Adipocyte (in vitro differentiated cells): ENCODE measurements at regions not wholly inside any gene's neighbourhood (a gene's known extent, or its start where the extent isn't known, plus 50 kb on each side); places are given as distances from the start of the nearest gene placed in this dataset.

Experiments
- DNase-seq: peaks from one replicate; pipeline ENCODE4 v3.0.0-alpha.2; 2015; ENCODE audit warnings: low read depth
- H3K27me3 ChIP-seq: replicated peaks from 2 replicates; pipeline ENCODE4 v1.7.0; 2013; ENCODE audit warnings: mild to moderate bottlenecking, low read length, moderate library complexity; ENCODE audit not compliant: control insufficient read depth, insufficient read depth
- H3K36me3 ChIP-seq: 2 replicates; pipeline ENCODE4 v1.7.0; 2013; ENCODE audit warnings: low read length, mild to moderate bottlenecking, moderate library complexity; ENCODE audit not compliant: control insufficient read depth, insufficient read depth, severe bottlenecking
- H3K4me1 ChIP-seq: 2 replicates; pipeline ENCODE4 v1.7.0; 2013; ENCODE audit warnings: mild to moderate bottlenecking, low read length, moderate library complexity; ENCODE audit not compliant: control insufficient read depth, insufficient read depth
- H3K4me3 ChIP-seq: 2 replicates; pipeline ENCODE4 v1.7.0; 2013; ENCODE audit warnings: mild to moderate bottlenecking, low read length, moderate library complexity
- H3K9ac ChIP-seq: 2 replicates; pipeline ENCODE4 v1.7.0; 2013; ENCODE audit warnings: mild to moderate bottlenecking, low read length, moderate library complexity
- H3K9me3 ChIP-seq: 2 replicates; pipeline ENCODE4 v1.7.0; 2013; ENCODE audit warnings: mild to moderate bottlenecking, low read length, moderate library complexity; ENCODE audit not compliant: control insufficient read depth

- H3K4me3 ChIP-seq = no peak overlapping the region
- no peaks in the 10 kb centered on the region for H3K9me3 ChIP-seq
- no peaks in the 10 kb centered on the region for H3K36me3 ChIP-seq
- DNase-seq = no peak
- H3K27me3 ChIP-seq = peaks cover 33% of the 10 kb centered on the region
- no peak overlapping the region for H3K9ac ChIP-seq
- peaks cover 4% of the 10 kb centered on the region for H3K4me1 ChIP-seq
Measured at GRCh38 chr17:79423811-79424465, 186.9 kb downstream of the RBFOX3 start.

- no peak for DNase-seq
- no peaks in the 10 kb centered on the region for H3K9me3 ChIP-seq
- H3K27me3 ChIP-seq = peaks cover 35% of the 10 kb centered on the region
- peaks cover 4% of the 10 kb centered on the region for H3K4me1 ChIP-seq
- no peak overlapping the region for H3K4me3 ChIP-seq
- no peaks in the 10 kb centered on the region for H3K36me3 ChIP-seq
- H3K9ac ChIP-seq = no peak overlapping the region
Measured at GRCh38 chr17:79422236-79422635, 188.6 kb downstream of the RBFOX3 start.

- H3K9ac ChIP-seq = no peak overlapping the region
- H3K4me1 ChIP-seq = peaks cover 4% of the 10 kb centered on the region
- no peaks in the 10 kb centered on the region for H3K36me3 ChIP-seq
- peak; percentile 69 for DNase-seq
- no peak overlapping the region for H3K4me3 ChIP-seq
- peaks cover 37% of the 10 kb centered on the region for H3K27me3 ChIP-seq
- no peaks in the 10 kb centered on the region for H3K9me3 ChIP-seq
Measured at GRCh38 chr17:79420318-79421243, 190.3 kb downstream of the RBFOX3 start.

- no peaks in the 10 kb centered on the region for H3K9me3 ChIP-seq
- no peak overlapping the region for H3K4me3 ChIP-seq
- peaks cover 4% of the 10 kb centered on the region for H3K4me1 ChIP-seq
- peaks cover 47% of the 10 kb centered on the region for H3K27me3 ChIP-seq
- H3K36me3 ChIP-seq = no peaks in the 10 kb centered on the region
- H3K9ac ChIP-seq = no peak overlapping the region
- no peak for DNase-seq
Measured at GRCh38 chr17:79417476-79417988, 193.3 kb downstream of the RBFOX3 start.

GRCh38 chr17:79415909-79416308 is 194.9 kb downstream of the RBFOX3 start:
- Histone ChIP-seq H3K27me3 (peaks cover 55% of the 10 kb centered on the region), H3K4me1 (peaks cover 4% of the 10 kb centered on the region), H3K9me3 (no peaks in the 10 kb centered on the region), H3K9ac (no peak overlapping the region), H3K36me3 (no peaks in the 10 kb centered on the region), H3K4me3 (no peak overlapping the region)
- no peak for DNase-seq

- Histone ChIP-seq H3K4me1 (peaks cover under 1% of the 10 kb centered on the region), H3K36me3 (no peaks in the 10 kb centered on the region), H3K4me3 (no peak overlapping the region), H3K9ac (no peak overlapping the region), H3K9me3 (no peaks in the 10 kb centered on the region), H3K27me3 (peaks cover 55% of the 10 kb centered on the region)
- no peak for DNase-seq
Measured at GRCh38 chr17:79415365-79415764, 195.5 kb downstream of the RBFOX3 start.

- peaks cover 59% of the 10 kb centered on the region for H3K27me3 ChIP-seq
- no peaks in the 10 kb centered on the region for H3K9me3 ChIP-seq
- no peaks in the 10 kb centered on the region for H3K36me3 ChIP-seq
- no peak overlapping the region for H3K4me3 ChIP-seq
- H3K9ac ChIP-seq = no peak overlapping the region
- no peak for DNase-seq
- no peaks in the 10 kb centered on the region for H3K4me1 ChIP-seq
Measured at GRCh38 chr17:79414793-79415211, 196.0 kb downstream of the RBFOX3 start.

- H3K27me3 ChIP-seq = peaks cover 62% of the 10 kb centered on the region
- no peak overlapping the region for H3K9ac ChIP-seq
- no peaks in the 10 kb centered on the region for H3K36me3 ChIP-seq
- H3K4me1 ChIP-seq = no peaks in the 10 kb centered on the region
- H3K4me3 ChIP-seq = no peak overlapping the region
- DNase-seq = no peak
- H3K9me3 ChIP-seq = no peaks in the 10 kb centered on the region
Measured at GRCh38 chr17:79414063-79414792, 196.6 kb downstream of the RBFOX3 start.

- no peaks in the 10 kb centered on the region for H3K36me3 ChIP-seq
- no peaks in the 10 kb centered on the region for H3K9me3 ChIP-seq
- no peak for DNase-seq
- H3K27me3 ChIP-seq = peaks cover 62% of the 10 kb centered on the region
- no peaks in the 10 kb centered on the region for H3K4me1 ChIP-seq
- no peak overlapping the region for H3K4me3 ChIP-seq
- no peak overlapping the region for H3K9ac ChIP-seq
Measured at GRCh38 chr17:79413611-79414010, 197.2 kb downstream of the RBFOX3 start.

GRCh38 chr17:79412886-79413390 is 197.9 kb downstream of the RBFOX3 start:
- H3K27me3 ChIP-seq = peaks cover 66% of the 10 kb centered on the region
- no peak for DNase-seq
- no peaks in the 10 kb centered on the region for H3K36me3 ChIP-seq
- no peak overlapping the region for H3K4me3 ChIP-seq
- no peak overlapping the region for H3K9ac ChIP-seq
- no peaks in the 10 kb centered on the region for H3K9me3 ChIP-seq
- H3K4me1 ChIP-seq = no peaks in the 10 kb centered on the region

- Histone ChIP-seq H3K4me1 (no peaks in the 10 kb centered on the region), H3K9ac (no peak overlapping the region), H3K9me3 (no peaks in the 10 kb centered on the region), H3K36me3 (no peaks in the 10 kb centered on the region), H3K4me3 (no peak overlapping the region), H3K27me3 (peaks cover 67% of the 10 kb centered on the region)
- no peak for DNase-seq
Measured at GRCh38 chr17:79412110-79412509, 198.7 kb downstream of the RBFOX3 start.
